ENCODE measurements at regions not wholly inside any gene's neighbourhood (a gene's known extent, or its start where the extent isn't known, plus 50 kb on each side); places are given as distances from the start of the nearest gene placed in this dataset.

GRCh38 chr9:86405926-86406325, 51.7 kb upstream of the TUT7 start:
- TF ChIP-seq CTCF (IDR thresholded peaks at IDR 0.05) (no peak), EP300 (IDR thresholded peaks at IDR 0.05) (no peak)
